ENCODE measurements at regions not wholly inside any gene's neighbourhood (a gene's known extent, or its start where the extent isn't known, plus 50 kb on each side); places are given as distances from the start of the nearest gene placed in this dataset.

DNA sequence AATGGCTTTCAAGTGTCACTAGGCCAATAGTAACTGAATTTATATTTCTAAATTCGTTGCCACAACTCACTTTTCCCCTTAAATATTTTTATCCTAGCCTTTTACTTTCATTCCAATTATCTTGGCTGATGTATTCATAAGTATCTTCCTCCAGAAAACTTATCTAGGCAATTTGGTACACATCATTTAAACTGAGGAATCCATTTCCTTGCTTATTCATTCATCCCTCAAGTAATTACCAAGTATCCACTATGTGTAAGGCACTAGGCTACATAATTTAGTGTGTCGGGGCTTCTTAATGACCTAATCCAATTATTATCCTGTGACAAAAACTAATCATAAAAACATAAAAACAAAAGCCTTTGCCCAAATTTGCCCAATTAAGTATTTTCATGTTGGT lies 258.3 kb upstream of the TCF21 start:
- DNase-seq (ENCODE audit: low read depth in 2 of 3, low spot score in 1 of 3) = no peak

DNA sequence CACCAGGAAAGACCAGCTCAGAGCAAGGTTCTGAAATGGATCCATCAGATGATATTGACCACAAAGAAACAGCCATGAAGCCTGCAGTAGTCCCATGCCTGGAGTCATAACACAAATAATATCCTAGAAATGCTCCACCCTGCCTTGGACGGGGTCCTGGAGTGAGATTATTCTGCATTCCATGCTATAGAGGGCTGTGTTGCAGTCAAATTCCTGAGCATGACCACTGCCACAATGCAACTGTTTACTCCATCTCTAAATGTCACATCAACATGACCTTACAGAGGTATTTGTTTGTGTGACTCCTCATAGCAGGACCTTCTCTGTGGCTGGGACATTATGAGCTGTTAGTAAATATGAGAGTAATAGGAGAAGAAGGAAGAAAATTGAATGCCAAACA lies 257.5 kb upstream of the TCF21 start:
- DNase-seq (ENCODE audit: low read depth in 2 of 3, low spot score in 1 of 3) = no peak

DNA sequence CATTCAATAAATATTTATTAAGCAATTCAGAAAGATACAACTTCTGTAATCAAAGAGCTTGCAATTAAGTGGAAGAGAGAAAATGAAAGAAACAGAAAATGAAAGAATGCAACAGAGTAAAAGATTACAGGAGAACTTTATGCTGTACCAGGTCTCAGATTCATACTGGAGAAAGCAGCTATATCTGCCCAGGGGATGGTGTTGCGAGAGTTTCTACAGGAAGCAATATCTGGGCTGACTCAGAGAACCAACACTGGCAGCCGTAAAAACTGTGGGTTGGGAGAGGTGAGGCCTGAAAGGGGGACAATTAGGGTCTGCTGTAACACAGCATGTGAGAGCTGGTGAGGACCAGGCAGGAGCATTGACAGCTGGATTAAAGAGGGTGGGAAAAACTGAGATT lies 256.7 kb upstream of the TCF21 start:
- DNase-seq (ENCODE audit: low read depth in 2 of 3, low spot score in 1 of 3) = no peak

DNA sequence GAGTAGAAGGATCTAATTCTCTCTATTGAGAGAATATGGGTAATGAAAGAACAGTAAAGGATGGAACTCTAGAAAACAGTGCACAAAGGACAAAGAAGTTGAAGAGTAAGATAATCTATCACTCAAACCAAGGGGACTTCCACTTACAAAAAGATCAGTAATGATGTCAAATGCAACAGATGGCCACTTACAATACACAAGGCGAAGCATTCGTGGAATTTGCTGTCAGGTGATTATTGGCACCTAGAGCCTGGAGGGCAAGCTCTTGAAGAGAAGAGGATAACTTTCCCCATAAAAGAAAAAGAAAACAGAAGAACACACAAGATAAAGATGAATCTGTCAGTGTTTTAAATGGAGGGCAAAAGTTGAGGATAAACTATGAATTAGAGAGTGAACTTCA lies 256.0 kb upstream of the TCF21 start:
- DNase-seq (ENCODE audit: low read depth in 2 of 3, low spot score in 1 of 3) = no peak

DNA sequence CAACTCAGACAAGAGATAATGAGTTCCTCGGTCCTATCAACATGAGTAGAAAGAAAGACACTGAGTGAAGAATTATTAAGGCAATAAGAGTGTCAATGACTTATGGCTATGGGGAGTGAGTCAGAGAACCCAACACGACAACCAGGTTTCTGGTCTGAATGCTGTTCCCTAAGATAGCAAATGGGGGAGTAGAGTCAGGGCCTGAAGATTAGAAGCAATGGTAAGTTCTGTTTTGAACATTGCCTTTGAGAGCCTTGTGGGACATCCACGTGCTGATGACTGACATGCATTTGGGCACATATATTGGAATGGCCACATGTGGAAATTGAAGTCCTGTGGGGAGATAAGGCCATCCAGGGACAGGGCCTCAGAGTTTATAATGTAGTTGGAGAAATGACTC lies 254.4 kb upstream of the TCF21 start:
- no peak for DNase-seq (ENCODE audit: low read depth in 2 of 3, low spot score in 1 of 3)

DNA sequence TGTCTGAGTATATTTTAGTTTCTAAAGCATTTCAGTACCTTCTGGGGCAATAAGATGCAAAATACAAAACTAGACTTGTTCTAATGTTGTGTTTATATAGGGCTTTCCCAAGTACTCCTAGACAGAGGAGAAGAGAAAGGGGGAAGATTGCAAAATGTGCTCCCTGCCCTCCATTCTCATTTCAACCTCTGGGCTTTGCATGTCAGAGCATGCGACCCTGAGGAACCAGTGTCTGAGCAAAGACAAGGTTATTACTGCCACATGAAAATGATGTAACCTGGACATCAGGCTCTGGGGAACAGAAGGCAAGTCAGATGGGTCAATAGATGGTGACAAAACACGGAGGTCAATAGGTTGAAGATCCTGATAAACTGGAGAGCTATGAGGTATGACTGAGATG lies 253.5 kb upstream of the TCF21 start:
- no peak for DNase-seq (ENCODE audit: low read depth in 2 of 3, low spot score in 1 of 3)

DNA sequence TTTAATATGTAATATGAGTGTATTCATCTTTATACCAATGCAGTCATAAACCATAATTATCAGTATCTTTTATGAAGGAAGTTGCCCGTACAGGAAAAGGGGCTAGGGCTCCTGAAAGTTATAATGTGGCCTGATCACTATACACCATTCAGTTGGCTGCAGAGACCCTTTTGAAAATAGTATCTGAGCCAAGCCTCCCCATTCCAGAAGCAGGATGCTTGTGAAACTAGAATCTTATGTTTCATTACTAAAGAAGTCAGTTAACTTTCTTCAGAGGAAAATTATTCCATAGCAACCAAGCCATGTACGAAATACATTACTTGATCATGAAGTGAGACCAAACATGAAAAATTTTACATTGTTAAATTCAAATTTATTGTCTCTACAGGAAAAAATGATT lies 251.5 kb upstream of the TCF21 start:
- no peak for DNase-seq (ENCODE audit: low read depth in 2 of 3, low spot score in 1 of 3)

DNA sequence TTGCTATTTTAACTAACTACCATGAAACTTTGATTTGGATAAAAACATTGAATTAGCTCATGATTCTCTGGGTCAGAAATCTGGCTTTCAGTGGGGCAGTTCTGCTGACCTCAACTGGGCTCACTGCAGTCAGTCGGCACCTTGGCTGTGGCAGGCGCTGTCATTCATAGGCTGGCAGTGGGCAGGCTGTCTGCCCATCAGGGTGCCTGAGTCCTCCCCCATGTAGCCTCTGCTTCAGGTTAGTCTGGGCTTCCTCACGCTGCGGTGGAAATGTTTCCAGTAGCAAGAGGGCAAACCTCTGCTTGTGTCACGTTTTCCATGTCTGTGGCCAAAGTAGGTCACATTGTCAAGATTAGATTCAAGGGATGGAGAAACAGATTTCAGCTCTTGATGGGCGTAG lies 251.0 kb upstream of the TCF21 start:
- no peak for DNase-seq (ENCODE audit: low read depth in 2 of 3, low spot score in 1 of 3)

DNA sequence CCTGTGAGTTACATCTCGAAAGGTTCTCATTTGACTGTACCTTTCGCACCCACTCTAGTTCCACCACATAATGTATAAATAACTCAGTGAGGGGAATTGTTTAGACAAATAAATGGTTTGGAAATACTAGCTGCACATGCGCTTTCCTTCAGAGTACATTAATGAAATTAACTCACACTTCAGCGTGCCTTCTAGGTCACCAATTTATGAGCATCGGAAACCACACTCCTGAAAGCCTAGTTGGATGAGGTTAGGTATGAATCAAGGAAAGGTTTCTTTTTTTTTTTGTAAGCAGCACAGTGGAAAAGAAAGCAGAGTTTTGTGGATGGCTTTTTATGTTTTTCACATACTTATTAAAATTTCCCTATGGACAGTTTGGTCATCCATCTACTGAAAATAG lies 247.8 kb upstream of the TCF21 start:
- DNase-seq (ENCODE audit: low read depth in 2 of 3, low spot score in 1 of 3) = no peak

DNA sequence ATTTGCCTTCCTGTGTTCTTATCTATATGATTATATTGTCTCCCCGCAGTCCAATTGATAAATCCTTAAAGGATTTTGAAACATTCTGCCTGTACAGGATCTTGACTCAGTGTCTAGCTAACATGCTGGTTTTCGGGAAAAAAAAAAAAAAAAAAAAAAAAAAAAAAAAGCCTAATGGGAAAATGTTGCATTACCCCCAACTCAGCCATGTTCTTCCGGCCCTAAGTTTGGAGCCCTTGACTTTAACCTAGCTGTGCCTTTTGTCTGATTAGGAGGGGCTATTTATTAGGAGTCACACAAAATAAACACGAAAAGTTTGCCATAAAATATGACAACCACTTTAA lies 244.4 kb upstream of the TCF21 start:
- no peak for DNase-seq (ENCODE audit: low read depth in 2 of 3, low spot score in 1 of 3)

DNA sequence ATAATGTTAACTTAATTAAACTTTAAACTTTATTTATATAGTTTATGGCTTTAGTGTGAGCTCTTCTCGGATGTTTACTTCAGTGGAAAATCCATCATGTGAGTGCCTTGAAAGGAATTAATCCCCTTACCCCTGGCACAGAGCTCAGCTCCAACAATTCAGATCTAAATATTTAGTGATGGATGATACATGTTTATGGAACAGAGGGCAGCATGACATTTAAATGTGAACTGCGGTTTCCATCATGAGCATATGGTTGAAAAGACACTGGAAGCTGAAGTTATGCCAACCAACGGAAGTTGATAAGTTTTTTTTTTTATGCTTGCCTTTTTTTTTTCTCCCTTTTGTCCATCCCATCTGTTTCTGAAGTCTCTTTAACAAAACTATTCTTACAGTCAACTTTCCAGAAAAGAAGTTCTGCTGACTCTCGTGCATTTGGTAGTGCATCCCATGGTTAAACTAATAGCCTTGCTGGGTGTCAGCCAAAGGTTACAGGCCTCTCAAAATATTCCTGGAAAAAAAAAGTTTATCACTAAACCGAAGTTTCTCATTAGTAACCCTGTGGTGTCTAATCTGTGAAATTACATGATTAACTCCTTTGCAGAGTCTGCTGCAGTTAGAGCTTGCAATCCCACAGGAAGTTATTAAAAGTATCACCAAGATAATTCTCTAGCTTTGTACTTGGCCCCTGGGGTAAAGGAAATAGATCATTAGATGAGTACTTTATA lies 243.9 kb upstream of the TCF21 start:
- DNase-seq (ENCODE audit: low read depth in 2 of 3, low spot score in 1 of 3) = no peak

DNA sequence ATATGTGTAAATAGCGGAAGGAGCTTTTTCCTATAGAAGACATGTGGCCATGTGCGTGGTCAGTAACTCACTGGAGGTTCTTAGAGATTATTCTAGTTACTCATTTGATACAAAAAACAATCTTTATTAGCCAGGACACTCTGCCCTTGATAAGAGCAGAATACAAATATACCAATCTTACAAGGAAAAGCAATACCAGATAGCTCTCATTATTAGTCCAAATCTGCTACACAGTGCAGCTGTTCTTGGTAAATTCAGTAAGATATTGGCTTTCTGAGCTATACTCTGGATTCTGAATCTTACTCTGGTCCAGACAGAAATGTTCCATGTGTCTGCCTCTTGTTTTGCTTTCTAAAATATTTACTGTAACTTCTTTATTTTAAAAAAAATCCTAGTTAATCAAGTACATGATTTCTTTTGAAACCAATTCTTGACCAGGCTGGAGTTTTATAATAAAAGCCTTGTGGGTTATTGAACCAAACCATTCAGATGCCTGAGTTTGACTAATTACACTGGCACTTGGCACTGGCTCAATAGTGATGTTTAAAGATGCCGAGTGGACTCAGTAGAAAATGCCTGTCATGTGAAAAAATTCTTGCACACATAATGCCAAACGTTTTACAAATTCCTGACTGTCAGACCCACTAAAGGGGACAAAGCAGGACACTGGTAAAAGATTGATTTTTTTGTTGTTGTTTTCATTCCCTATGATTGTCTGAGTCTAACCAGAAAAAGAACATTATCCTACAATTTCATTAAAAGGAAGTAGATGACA lies 242.8 kb upstream of the TCF21 start:
- DNase-seq (ENCODE audit: low read depth in 2 of 3, low spot score in 1 of 3) = no peak

DNA sequence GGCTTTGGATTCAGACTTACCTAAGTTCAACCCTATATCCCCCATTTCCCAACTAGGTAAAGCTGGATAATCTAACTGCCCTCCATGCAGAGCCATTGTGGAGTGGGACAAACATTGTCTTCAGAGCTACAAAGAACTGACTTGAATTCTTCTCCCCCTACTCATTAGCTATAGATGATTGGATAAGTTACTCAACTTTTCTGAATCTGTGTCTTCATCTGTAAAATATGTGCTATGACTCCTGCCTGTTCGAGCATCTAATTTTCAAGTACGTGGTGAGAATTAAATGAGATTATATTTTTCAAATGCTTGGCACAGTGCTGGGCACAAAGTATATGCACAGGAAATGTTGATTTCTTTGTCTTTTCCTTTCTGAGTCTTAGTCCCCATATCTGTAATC lies 240.3 kb upstream of the TCF21 start:
- no peak for DNase-seq (ENCODE audit: low read depth in 2 of 3, low spot score in 1 of 3)

DNA sequence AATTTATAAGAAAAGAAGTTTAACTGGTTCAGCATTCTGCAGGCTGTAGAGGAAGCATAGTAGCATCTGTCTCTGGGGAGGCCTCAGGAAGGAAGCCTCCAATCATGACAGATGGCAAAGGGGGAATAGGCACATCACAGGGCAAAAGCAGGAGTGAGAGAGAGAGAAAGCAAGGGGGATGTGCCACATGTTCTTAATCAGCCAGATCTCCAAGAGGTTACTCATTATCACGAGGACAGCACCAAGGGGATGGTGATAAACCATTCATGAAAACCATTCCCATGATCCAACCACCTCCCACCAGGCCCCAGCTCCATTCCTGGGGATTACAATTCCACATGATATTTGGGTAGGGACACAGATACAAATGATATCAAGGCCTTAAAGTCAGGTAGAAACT lies 217.5 kb upstream of the TCF21 start:
- no peak for DNase-seq (ENCODE audit: low read depth in 2 of 3, low spot score in 1 of 3)

DNA sequence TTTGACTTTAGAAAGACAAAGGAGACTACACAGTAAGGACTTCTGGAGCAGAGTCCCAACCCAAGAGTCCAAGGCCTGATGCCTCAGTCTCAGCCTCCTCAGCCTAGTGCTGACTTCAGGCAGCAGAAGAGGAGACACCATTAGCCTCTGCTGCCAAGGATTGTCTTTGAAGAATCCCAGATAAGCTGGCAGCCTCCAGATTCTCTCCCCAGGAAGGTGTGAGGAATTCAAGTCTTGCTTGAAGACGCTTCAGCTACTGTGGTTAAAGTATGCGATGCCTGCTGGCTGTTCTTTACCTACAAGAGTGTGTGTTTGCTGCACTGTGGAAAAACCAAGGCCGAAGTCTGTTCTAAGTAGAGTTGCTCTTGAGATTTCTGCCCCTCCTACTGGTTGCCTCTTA lies 215.9 kb upstream of the TCF21 start:
- DNase-seq (ENCODE audit: low read depth in 2 of 3, low spot score in 1 of 3) = no peak

DNA sequence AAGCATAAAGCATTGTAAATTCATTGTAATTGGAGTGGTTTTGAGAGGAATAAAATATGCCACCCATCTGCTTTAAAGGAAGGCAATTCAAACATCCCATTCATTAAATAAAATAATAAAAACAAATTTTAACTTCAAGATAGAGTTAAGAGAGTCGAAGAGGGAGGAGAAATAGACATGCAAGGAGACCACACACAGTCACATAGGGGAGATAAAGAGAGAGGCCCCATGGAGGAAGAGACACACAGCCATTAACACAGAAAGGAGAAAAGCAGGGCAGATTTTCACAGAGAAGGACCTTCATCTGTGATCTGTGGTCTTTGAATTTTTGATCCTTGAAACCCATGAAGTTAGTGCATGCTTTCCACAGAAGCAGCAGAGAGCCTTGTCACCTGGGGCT lies 214.3 kb upstream of the TCF21 start:
- DNase-seq (ENCODE audit: low read depth in 2 of 3, low spot score in 1 of 3) = no peak

DNA sequence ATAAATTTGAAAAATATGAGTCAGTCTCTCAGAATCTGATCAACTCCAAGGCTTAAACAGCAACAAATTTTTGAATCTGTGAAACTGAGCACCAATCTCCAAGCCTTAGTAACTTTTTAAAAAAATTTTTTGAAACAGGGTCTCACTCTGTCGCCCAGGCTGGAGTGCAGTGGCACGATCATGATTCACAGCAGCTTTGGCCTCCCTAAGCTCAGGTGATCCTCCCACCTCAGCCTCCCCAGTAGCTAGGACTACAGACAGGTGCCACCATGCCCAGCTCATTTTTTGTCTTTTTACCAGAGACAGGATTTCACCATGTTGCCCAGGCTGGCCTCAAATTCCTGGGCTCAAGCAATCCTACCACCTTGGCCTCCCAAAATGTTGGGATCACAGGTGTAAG lies 207.9 kb upstream of the TCF21 start:
- DNase-seq (ENCODE audit: low read depth in 2 of 3, low spot score in 1 of 3) = no peak

DNA sequence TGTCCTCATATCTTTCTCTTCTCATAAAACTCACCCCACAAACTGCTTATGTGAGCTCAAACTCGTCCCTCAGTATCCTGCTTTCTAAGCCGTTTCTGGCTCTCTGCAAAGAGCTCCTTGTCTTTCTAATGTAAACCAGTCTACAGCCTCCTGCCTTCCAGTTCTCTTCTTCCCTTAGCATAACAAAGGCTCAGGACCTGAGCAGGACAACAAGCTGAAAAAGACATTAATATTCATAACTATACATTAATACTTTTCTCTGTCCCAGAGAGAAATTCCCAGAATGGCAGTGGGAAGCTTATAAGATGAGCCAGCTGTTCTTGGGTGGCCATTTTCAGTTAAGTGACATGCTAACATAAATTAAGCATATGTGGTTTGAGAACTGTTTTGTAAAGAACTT lies 207.0 kb upstream of the TCF21 start:
- DNase-seq (ENCODE audit: low read depth in 2 of 3, low spot score in 1 of 3) = no peak

DNA sequence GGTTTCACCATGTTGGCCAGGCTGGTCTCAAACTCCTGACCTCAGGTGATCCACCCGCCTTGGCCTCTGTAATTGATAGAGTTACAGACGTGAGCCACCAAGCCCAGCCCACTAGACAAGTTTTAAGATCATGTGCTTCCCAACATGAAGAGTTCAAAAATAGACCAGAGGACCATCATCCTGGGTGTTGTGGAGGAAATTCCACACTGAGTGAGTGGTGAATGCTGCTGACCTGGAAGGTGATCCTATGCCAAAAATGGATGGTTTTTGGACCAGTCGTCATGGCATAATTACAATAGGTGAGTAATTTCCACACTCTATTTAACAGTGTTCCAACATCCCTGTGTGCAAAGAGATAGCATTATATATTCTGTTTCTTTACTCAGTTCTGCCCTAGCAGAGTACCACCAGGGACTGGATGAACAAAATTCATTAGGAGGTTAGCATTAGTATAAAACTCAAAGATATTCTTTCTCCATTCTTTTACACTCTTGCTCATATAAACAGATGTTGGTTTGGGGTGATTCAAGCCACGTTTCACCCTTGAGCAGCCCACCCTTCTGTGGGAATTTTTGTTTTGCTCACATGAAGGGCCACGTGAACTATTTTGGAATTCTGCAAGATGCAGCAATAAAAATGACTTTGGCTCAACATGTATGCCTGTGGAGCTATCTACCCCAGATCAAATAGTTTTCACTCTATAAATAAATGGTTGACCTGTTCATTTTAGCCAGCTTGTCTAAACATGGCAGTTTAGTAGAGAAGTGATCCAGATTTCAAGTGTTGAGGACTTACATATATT lies 206.2 kb upstream of the TCF21 start:
- DNase-seq (ENCODE audit: low read depth in 2 of 3, low spot score in 1 of 3) = no peak

DNA sequence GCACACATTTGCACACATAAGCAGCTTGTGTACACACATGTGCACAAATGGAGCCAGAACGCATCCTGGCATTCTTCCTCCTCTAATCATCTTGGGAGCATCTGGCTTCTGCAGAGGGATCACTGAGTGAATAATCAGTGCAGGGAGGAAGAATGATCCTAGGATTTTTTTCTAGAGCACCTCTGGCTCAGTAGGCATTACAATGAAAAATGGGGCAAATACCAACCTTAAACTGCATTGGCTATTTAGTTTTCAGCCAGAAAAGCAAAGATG lies 205.7 kb upstream of the TCF21 start:
- DNase-seq (ENCODE audit: low read depth in 2 of 3, low spot score in 1 of 3) = no peak

DNA sequence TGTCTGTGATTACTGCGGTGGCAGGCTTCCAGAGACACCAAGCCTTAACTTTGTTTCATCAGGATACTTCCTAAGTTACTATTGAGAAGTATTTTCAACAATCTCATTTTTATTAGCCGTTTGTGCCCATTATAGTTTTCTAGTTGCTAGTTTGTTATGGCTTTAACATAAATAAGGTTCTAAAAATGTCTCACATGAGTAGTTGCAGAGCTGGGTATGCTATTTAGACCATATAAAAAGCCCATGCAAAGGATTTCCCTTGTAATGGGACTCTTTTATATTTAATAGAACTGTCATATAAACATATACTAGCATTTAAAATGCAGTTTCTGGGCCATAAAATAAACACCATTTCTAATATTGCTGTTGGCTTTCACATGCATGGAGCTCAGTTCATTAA lies 205.3 kb upstream of the TCF21 start:
- DNase-seq (ENCODE audit: low read depth in 2 of 3, low spot score in 1 of 3) = no peak

DNA sequence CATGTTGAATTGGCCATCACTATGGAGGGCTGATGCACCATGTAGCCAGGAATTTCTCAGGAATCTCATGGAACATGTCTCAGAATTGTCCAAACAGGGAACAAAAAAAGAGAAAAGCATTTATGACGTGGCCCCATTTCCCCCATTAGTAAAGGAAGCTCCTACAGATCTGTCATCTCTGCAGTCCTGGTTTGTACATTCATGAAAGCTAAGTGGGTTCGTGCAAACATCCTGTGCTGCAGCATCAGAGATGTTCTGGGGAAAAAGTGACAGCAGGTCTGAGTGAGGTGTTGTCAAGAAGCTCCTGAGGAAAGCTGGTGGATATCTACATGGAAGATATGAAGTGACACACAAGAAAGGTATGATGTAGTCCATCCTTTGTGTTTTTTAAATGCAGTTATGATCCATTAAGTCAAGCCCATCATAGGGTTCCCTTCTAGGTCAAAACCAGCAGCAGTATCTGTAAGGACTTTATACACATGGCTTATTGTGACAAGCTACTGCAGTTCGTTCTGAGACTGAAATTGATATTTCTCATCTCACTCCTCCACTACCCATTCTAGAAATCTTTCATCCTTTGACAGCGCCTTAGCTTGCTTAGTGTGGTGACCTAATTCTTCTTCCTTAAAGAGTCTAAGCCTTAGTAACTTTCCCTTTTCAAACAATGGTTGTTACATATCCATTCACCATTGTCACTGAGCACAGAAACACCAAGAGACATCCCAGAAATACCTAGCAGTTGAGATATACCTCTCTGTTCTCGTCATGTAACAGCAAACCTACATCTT lies 200.0 kb upstream of the TCF21 start:
- DNase-seq (ENCODE audit: low read depth in 2 of 3, low spot score in 1 of 3) = no peak

Data from stimulated activated CD4-positive, alpha-beta T cell treated with anti-CD3 and anti-CD28 coated beads, Interleukin-12 subunit alpha, Interleukin-12 subunit beta, amount 100 ng/mL, for 48 hours (primary cell).